ENCODE measurements at regions not wholly inside any gene's neighbourhood (a gene's known extent, or its start where the extent isn't known, plus 50 kb on each side); places are given as distances from the start of the nearest gene placed in this dataset.
"Not testable (repeated sequence)": the region's sequence is repeated elsewhere in the genome, so short reads cannot be mapped to it uniquely, and the experiment has no call there.

GRCh38 chr12:39699079-39699478 lies 79.5 kb upstream of the ABCD2 start:
- H3K4me1 Mint-ChIP-seq; H3K27ac Mint-ChIP-seq; H3K4me3 Mint-ChIP-seq; ATAC-seq; DNase-seq (ENCODE audit: low spot score in 2 of 2); H3K36me3 Mint-ChIP-seq: not testable (repeated sequence)
- H3K9me3 Mint-ChIP-seq = peaks cover 16% of the 10 kb centered on the region

GRCh38 chr12:39697108-39697507 lies 77.5 kb upstream of the ABCD2 start:
- H3K27ac Mint-ChIP-seq = no peak overlapping the region
- peaks cover 16% of the 10 kb centered on the region for H3K9me3 Mint-ChIP-seq
- H3K36me3 Mint-ChIP-seq = no peaks in the 10 kb centered on the region
- ATAC-seq (no peak), DNase-seq (ENCODE audit: low spot score in 2 of 2) (no peak)
- H3K4me3 Mint-ChIP-seq = no peak overlapping the region
- no peaks in the 10 kb centered on the region for H3K4me1 Mint-ChIP-seq

GRCh38 chr12:39692258-39692853 lies 72.8 kb upstream of the ABCD2 start:
- H3K9me3 Mint-ChIP-seq = peaks cover 1% of the 10 kb centered on the region
- DNase-seq (ENCODE audit: low spot score in 2 of 2) (no peak), ATAC-seq (no peak)
- no peaks in the 10 kb centered on the region for H3K4me1 Mint-ChIP-seq
- no peaks in the 10 kb centered on the region for H3K36me3 Mint-ChIP-seq
- H3K27ac Mint-ChIP-seq = no peak overlapping the region
- no peak overlapping the region for H3K4me3 Mint-ChIP-seq

DNA sequence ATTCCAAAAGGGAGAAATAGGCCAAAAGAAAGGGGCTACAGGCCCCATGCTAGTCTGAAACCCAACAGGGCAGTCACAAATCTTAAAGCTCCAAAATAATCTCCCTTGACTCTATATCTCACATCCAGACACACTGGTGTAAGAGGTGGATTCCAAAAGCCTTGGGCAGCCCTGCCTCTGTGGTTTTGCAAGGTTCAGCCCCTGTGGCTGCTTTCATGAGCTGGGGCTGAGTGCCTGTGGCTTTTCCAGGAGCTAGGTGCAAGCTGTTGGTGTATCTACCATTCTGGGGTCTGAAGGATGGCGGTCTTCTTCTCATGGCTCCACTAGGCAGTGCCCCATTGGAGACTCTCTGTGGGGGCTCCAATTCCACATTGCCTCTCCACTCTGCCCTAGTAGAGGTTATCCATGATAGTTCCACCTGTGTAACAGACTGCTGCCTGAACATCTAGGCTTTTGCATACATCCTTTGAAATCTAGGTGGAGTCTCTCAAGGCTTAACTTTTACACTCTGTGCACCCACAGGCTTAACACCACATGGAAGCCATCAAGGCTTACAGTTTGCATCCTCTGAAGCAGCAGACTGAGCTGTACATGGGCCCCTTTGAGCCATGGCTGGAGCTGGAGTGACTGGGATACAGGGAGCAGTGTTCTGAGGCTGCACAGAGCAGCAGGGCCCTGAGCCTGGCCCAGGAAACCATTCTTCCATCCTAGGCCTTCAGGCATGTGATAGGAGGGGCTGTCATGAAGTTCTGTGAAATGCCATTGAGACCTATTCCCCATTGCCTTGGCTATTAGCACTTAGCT lies 66.5 kb upstream of the ABCD2 start:
- no peaks in the 10 kb centered on the region for H3K36me3 Mint-ChIP-seq
- no peak for ATAC-seq
- peaks cover 27% of the 10 kb centered on the region for H3K4me1 Mint-ChIP-seq
- peak overlapping the region; percentile 32 for H3K27ac Mint-ChIP-seq
- no peak for DNase-seq (ENCODE audit: low spot score in 2 of 2)
- no peak overlapping the region for H3K4me3 Mint-ChIP-seq
- H3K9me3 Mint-ChIP-seq = no peaks in the 10 kb centered on the region

DNA sequence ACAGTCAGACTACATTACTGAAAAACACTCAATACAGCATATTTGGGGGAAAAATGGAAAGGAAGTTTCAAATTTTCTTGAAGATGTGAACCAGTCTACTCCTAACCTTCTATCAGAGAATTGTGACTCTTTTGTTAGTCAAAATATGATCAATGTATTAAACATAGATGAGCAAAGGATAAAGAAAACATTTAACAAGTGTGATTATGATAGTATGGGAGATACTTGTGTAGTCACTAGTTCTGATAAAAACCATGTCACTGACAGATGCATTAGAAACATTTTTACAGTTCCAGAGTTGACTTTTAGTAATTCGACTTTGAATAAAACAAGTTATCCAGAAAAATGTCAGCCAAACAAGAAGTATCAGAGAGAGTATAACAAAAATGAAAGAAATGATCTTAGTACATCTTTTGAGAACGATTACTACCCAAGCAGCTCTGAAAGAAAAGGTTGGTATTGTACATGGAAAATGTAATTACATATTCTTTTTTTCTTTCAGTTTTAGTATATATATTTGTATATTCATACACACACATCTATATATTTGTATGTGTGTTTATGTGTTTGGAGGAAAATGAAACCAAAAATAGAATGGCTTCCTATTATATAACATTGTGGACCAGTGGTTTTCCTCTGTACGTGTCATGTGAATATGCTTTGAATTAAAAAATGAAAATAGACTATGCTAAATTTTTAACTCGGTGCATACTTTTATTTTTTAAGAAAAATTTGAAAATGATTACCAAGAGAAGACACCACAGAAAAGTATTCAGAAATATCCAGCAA lies 63.3 kb upstream of the ABCD2 start:
- H3K4me3 Mint-ChIP-seq = peak overlapping the region; percentile 70
- no peak for DNase-seq (ENCODE audit: low spot score in 2 of 2)
- peaks cover 2% of the 10 kb centered on the region for H3K9me3 Mint-ChIP-seq
- peak; percentile 75 for ATAC-seq
- peak overlapping the region; percentile 90 for H3K27ac Mint-ChIP-seq
- H3K4me1 Mint-ChIP-seq = peaks cover 27% of the 10 kb centered on the region
- H3K36me3 Mint-ChIP-seq = no peaks in the 10 kb centered on the region

GRCh38 chr12:39675263-39675662 lies 55.7 kb upstream of the ABCD2 start:
- H3K4me1 Mint-ChIP-seq = peaks cover 50% of the 10 kb centered on the region
- peaks cover 12% of the 10 kb centered on the region for H3K9me3 Mint-ChIP-seq
- DNase-seq (ENCODE audit: low spot score in 2 of 2) (no peak), ATAC-seq (no peak)
- H3K4me3 Mint-ChIP-seq = no peak overlapping the region
- no peak overlapping the region for H3K27ac Mint-ChIP-seq
- H3K36me3 Mint-ChIP-seq = no peaks in the 10 kb centered on the region

DNA sequence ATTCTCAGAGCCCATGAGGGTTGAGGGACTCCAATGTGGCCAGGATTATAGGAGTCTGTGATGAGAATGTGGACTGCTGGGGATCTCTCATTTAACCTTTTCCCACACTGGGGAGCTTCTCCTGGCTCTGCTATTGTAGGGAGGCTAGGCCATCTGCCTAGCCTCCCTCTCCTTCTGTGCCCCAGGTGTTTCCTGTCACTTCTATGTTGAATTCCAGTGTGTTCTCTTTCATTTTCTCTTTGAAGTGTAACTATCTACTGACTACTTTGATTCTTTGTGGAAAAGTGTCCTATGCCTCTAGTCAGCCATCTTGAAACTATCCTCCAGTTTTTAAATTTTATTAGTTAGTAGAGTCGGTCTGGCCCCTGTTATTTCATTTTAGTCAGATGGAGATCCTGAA lies 53.4 kb upstream of the ABCD2 start:
- Mint-ChIP-seq H3K36me3 (no peaks in the 10 kb centered on the region), H3K4me3 (no peak overlapping the region), H3K9me3 (peaks cover 12% of the 10 kb centered on the region), H3K4me1 (peaks cover 62% of the 10 kb centered on the region), H3K27ac (no peak overlapping the region)
- no peak for DNase-seq (ENCODE audit: low spot score in 2 of 2)
- no peak for ATAC-seq

DNA sequence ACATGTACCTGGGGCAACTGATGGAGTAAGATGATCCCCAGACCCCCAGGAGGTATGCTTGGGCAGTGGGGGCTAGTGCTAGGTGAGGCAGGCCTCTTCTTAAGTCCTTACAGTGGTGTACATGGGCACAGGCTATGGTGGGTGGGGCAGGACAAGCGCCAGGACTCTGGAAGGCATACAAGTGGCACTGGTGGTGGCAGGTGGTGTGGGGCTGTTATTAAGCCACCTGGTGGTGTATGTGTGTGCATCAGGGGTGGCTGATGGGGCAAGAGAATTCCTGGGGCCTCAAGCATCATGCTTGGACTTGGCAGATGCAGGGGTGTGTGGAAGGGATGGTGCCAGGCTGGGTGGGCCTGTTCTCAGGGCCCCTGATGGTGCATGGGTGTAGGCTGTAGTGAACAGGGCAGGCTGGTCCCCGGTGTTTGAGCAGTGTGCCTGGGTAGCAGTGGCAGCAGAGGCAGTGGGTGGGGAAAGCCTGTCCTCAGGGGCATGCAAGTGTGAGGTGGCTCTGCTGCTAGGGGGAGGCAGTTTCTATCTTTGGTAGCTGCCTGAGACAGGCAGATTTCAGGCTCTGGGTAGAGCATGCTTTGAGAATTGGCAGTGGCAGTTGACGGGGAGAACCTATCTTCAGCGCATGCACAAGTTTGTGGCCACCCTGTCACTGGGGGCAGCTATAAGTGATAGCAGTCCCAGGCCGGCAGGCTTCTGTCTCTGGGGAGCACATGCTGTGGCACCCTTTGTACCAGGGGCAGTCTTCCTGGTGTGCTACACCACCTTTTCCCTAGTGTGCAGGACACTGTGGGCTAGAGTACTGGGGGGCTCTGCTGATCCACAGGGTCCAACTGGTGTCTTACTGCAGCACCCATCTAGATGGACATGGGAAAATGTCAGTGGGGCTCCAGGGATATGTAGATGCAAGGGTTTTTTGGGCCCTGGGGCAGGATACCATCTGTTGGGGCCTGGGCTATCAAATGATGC lies 52.6 kb upstream of the ABCD2 start:
- H3K27ac Mint-ChIP-seq = peak overlapping the region; percentile 87
- H3K9me3 Mint-ChIP-seq = peaks cover 16% of the 10 kb centered on the region
- H3K36me3 Mint-ChIP-seq = no peaks in the 10 kb centered on the region
- H3K4me3 Mint-ChIP-seq = no peak overlapping the region
- H3K4me1 Mint-ChIP-seq = peaks cover 64% of the 10 kb centered on the region
- peak; percentile 37 for ATAC-seq
- DNase-seq (ENCODE audit: low spot score in 2 of 2) = no peak

GRCh38 chr12:39669539-39669938 lies 49.9 kb upstream of the ABCD2 start:
- peaks cover 20% of the 10 kb centered on the region for H3K9me3 Mint-ChIP-seq
- ATAC-seq; DNase-seq (ENCODE audit: low spot score in 2 of 2); H3K36me3 Mint-ChIP-seq: not testable (repeated sequence)
- H3K27ac Mint-ChIP-seq = peak overlapping the region; percentile 87
- H3K4me3 Mint-ChIP-seq = peak overlapping the region; percentile 43
- peaks cover 56% of the 10 kb centered on the region for H3K4me1 Mint-ChIP-seq
